ENCODE measurements at regions not wholly inside any gene's neighbourhood (a gene's known extent, or its start where the extent isn't known, plus 50 kb on each side); places are given as distances from the start of the nearest gene placed in this dataset.

- TF ChIP-seq, protein P1, sequence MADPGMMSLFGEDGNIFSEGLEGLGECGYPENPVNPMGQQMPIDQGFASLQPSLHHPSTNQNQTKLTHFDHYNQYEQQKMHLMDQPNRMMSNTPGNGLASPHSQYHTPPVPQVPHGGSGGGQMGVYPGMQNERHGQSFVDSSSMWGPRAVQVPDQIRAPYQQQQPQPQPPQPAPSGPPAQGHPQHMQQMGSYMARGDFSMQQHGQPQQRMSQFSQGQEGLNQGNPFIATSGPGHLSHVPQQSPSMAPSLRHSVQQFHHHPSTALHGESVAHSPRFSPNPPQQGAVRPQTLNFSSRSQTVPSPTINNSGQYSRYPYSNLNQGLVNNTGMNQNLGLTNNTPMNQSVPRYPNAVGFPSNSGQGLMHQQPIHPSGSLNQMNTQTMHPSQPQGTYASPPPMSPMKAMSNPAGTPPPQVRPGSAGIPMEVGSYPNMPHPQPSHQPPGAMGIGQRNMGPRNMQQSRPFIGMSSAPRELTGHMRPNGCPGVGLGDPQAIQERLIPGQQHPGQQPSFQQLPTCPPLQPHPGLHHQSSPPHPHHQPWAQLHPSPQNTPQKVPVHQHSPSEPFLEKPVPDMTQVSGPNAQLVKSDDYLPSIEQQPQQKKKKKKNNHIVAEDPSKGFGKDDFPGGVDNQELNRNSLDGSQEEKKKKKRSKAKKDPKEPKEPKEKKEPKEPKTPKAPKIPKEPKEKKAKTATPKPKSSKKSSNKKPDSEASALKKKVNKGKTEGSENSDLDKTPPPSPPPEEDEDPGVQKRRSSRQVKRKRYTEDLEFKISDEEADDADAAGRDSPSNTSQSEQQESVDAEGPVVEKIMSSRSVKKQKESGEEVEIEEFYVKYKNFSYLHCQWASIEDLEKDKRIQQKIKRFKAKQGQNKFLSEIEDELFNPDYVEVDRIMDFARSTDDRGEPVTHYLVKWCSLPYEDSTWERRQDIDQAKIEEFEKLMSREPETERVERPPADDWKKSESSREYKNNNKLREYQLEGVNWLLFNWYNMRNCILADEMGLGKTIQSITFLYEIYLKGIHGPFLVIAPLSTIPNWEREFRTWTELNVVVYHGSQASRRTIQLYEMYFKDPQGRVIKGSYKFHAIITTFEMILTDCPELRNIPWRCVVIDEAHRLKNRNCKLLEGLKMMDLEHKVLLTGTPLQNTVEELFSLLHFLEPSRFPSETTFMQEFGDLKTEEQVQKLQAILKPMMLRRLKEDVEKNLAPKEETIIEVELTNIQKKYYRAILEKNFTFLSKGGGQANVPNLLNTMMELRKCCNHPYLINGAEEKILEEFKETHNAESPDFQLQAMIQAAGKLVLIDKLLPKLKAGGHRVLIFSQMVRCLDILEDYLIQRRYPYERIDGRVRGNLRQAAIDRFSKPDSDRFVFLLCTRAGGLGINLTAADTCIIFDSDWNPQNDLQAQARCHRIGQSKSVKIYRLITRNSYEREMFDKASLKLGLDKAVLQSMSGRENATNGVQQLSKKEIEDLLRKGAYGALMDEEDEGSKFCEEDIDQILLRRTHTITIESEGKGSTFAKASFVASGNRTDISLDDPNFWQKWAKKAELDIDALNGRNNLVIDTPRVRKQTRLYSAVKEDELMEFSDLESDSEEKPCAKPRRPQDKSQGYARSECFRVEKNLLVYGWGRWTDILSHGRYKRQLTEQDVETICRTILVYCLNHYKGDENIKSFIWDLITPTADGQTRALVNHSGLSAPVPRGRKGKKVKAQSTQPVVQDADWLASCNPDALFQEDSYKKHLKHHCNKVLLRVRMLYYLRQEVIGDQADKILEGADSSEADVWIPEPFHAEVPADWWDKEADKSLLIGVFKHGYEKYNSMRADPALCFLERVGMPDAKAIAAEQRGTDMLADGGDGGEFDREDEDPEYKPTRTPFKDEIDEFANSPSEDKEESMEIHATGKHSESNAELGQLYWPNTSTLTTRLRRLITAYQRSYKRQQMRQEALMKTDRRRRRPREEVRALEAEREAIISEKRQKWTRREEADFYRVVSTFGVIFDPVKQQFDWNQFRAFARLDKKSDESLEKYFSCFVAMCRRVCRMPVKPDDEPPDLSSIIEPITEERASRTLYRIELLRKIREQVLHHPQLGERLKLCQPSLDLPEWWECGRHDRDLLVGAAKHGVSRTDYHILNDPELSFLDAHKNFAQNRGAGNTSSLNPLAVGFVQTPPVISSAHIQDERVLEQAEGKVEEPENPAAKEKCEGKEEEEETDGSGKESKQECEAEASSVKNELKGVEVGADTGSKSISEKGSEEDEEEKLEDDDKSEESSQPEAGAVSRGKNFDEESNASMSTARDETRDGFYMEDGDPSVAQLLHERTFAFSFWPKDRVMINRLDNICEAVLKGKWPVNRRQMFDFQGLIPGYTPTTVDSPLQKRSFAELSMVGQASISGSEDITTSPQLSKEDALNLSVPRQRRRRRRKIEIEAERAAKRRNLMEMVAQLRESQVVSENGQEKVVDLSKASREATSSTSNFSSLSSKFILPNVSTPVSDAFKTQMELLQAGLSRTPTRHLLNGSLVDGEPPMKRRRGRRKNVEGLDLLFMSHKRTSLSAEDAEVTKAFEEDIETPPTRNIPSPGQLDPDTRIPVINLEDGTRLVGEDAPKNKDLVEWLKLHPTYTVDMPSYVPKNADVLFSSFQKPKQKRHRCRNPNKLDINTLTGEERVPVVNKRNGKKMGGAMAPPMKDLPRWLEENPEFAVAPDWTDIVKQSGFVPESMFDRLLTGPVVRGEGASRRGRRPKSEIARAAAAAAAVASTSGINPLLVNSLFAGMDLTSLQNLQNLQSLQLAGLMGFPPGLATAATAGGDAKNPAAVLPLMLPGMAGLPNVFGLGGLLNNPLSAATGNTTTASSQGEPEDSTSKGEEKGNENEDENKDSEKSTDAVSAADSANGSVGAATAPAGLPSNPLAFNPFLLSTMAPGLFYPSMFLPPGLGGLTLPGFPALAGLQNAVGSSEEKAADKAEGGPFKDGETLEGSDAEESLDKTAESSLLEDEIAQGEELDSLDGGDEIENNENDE (IDR thresholded peaks at IDR 0.05; ENCODE audit: low read depth, low read length) = no peak
- no peak for TF ChIP-seq ZNF707 (CRISPR knock-in tag; conservative IDR thresholded peaks at IDR 0.05)
- TF ChIP-seq ARID2 (IDR thresholded peaks at IDR 0.05) = no peak
- TF ChIP-seq ZNF445 (CRISPR knock-in tag; IDR thresholded peaks at IDR 0.05; ENCODE audit: low read depth) = no peak
These were observed 75.4 kb upstream of the SLC35G4 start (continued) for GRCh38 chr18:11533942-11534496.

All from K562 (cell line).